Muscle of arm (tissue), 1 donor: ENCODE measurements at regions not wholly inside any gene's neighbourhood (a gene's known extent, or its start where the extent isn't known, plus 50 kb on each side); places are given as distances from the start of the nearest gene placed in this dataset.
A peak's percentile ranks its signal among the peaks of the same experiment; 100 is the strongest.

Source experiments
- DNase-seq: peaks from one replicate; pipeline ENCODE4 v3.0.0-alpha.2; 2013

DNA sequence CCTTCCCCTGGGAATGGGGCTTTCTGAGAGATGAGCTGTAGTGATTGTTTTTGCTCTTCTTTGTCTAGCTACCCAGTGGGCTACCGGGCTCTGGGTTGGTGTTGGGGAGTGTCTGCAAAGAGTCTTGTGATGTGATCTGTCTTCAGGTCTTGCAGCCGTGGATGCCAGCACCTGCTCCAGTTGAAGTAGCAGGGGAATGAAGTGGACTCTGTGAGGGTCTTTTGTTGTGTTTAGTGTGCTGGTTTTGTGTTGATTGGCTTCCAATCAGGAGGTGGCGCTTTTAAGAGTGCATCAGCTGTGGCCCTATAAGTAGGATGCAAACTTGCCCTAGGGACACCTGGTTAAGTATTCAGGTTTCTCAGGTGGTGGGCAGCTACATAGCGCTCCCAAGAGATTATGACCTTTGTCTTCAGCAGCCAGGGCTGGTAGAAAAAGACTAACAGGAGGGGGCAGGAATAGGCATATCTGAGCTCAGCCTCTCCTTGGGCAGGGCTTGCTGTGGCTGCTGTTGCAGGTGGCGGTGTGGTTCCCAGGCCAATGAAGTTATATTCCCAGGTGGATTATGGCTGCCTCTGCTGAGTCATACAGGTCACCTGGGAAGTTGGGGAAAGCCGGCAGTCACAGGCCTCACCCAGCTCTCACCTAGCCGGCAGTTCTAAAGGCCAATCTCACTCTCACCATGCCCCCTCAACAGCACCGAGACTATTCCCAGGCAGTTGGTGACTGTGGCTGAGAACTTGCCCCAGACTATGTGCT lies 315.7 kb upstream of the C11orf87 start:
- DNase-seq: no peak

GRCh38 chr11:109109150-109109549 lies 312.8 kb upstream of the C11orf87 start:
- DNase-seq: no peak

- DNase-seq: no peak
These were observed 312.2 kb upstream of the C11orf87 start for GRCh38 chr11:109109571-109110315.

GRCh38 chr11:109112261-109112660 lies 309.7 kb upstream of the C11orf87 start:
- no peak for DNase-seq

GRCh38 chr11:109112821-109113280 lies 309.1 kb upstream of the C11orf87 start:
- DNase-seq: peak; percentile 21

GRCh38 chr11:109120341-109120740 lies 301.6 kb upstream of the C11orf87 start:
- no peak for DNase-seq

GRCh38 chr11:109121173-109121932 lies 300.6 kb upstream of the C11orf87 start:
- DNase-seq: no peak

GRCh38 chr11:109123816-109124787 lies 297.9 kb upstream of the C11orf87 start:
- no peak for DNase-seq

DNA sequence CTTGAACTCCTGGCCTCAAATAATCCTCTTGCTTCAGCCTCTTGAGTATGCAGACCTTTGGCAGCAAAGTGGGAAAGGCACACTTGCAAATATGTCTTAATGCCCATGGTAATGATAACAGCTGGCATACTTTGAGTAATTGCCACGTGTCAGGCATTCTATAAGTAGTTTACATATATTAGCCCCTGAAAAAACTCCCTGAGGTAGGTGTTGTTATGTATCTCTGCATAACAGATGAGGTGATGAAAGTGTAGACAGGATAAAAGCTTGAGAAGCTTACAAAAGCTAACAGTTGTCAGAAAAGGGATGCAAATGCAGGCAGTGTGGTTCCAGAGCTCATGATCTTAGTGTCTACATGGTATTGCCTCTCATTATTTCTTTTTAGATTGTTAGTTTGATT lies 291.1 kb upstream of the C11orf87 start:
- no peak for DNase-seq

GRCh38 chr11:109132539-109132938 lies 289.5 kb upstream of the C11orf87 start:
- DNase-seq: no peak

DNA sequence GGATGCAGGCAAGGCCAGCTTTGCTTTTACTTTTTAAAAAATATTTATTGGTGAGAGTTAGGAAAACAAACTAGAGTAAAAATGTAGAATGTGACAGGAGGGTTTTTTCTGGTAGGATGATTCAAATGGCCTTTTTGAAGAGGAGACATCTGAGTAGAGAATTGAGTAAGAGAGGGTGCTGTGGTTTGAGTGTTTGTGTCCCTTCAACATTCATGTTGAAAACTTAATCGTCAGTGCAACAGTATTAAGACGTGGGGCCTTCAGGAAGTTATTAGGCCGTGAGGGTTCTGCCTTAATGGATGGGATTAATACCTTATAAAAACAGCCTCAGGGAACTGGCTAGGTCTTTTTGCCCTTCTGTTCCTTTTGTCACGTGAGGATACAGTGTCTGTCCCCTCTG lies 288.8 kb upstream of the C11orf87 start:
- DNase-seq: no peak

DNA sequence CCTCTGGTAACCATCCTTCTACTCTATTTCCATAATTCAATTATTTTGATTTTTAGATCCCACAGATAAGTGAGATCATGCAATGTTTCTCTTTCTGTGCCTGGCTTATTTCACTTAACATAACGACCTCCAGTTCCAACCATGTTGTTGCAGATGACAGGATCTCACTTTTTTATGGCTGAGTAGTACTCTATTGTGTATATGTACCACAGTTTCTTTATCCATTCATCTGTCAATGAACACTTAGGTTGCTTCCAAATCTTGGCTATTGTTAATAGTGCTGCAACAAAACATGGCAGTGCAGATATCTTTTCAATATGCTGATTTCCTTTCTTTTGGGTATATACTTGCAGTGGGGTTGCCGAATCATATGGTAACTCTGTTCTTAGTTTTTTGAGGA lies 286.4 kb upstream of the C11orf87 start:
- DNase-seq: no peak

DNA sequence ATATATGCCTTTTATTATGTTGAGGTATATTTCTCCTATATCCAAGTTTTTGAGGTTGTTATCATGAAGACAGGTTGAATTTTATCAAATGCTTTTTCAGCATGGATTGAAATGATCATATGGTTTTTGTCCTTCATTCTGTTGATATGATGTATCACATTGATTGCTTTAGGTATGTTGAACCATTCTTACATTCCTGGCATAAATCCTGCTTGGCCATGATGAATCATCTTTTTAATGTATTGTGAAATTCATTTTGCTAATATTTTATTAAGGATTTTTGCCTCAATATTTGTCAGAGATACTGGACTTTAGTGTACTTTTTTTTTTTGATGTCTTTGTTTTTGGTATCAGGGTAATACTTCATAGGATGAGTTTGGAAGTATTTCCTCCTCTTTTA lies 283.8 kb upstream of the C11orf87 start:
- no peak for DNase-seq

DNA sequence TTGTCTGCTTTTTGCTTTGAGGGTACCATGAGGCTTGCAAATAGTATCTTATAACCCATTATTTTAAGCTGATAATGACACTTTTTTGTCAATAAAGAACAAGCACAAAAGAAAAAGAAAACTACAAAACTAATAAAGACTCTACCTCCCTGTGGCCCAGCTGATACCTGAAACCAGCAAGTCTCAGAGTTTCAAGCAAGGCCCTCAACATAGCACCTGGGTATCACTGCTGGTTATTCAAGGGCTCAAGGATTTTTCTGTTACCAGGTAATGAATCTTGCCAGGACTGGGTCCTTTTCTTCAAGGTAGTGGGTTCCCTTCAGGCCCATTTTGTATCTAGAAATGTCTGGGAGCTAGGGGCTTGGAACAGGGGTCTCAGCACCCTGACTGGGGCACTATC lies 281.6 kb upstream of the C11orf87 start:
- no peak for DNase-seq

GRCh38 chr11:109140857-109141515 lies 281.0 kb upstream of the C11orf87 start:
- no peak for DNase-seq

- no peak for DNase-seq
These were observed 276.7 kb upstream of the C11orf87 start for GRCh38 chr11:109145287-109145686.

DNA sequence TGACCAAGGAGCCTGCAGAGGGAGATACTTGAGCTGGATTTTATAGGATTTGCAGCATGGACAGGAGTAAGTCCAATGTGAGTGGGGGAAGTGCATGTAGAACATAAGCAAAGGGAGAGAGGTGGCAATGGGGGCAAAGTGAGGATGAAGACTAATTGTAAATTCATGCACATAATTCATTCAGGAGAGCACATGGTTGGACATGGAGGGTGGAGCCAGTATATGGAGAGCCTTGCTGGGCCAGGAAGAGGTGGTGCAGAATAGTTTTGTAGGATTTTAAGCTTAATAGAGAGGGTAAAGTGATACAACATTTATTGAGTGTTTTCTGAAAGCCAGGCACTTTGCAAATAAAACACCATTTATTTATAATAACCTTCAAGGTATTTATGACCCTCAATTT lies 274.3 kb upstream of the C11orf87 start:
- no peak for DNase-seq

GRCh38 chr11:109148669-109149068 lies 273.3 kb upstream of the C11orf87 start:
- no peak for DNase-seq

DNA sequence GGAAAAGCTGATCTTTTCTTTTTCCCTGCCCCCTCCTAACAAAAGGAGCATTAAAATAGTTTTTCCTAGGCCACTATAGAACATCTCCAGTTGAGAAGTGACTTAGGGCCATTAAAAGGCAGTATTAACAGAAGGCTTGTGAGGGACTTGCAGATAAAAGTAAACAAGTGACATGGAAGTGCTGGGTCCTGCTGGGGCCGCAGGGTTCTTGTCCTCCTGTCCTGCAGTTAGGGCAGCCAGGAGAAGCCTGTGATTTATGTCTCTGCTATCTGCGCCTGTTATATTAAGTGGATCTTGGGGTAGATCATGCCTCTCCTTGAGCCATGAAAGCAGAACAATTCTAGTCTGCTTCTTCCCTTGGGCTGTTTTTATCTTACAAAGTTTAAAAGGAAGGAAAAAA lies 271.4 kb upstream of the C11orf87 start:
- DNase-seq: no peak

DNA sequence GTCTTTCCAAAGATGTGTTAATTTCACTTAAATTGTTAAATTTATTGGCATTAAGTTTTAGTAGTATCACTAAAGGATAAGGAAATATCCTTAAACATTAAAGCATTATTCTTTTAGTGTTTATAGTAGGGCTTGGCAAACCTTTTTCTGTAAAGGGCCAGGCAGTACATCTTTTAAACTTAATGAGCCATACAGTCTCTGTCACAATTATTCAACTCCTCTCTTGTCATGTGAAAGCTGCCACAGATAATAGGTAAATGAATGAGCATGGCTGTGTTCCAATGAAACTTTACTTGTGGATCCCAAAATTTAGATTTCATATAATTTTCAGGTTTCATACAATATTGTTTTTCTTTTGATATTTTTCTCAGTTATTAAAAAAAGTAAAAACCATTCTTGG lies 268.2 kb upstream of the C11orf87 start:
- DNase-seq: no peak

DNA sequence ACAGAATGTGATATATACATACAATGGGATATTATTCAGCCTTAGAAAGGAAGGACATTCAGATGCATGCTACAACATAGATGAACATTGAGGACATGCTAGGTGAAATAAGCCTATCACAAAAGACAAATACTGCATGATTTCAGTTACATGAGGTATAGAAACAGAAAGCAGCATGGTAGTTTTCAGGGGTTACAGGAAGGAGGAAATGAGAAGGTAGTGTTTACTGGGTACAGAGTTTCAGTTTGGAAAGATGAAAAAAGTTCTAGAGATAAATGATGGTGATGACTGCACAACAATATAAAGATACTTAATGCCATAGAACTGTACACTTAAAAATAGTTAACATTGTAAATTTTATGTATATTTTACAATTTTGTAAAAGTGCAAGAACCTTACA lies 266.7 kb upstream of the C11orf87 start:
- no peak for DNase-seq
